GM04504 (cell line): ENCODE measurements at regions not wholly inside any gene's neighbourhood (a gene's known extent, or its start where the extent isn't known, plus 50 kb on each side); places are given as distances from the start of the nearest gene placed in this dataset.

Experiments
- DNase-seq: peaks from one replicate; pipeline ENCODE4 v3.0.0-alpha.2; 2012; ENCODE audit warnings: low read depth

DNA sequence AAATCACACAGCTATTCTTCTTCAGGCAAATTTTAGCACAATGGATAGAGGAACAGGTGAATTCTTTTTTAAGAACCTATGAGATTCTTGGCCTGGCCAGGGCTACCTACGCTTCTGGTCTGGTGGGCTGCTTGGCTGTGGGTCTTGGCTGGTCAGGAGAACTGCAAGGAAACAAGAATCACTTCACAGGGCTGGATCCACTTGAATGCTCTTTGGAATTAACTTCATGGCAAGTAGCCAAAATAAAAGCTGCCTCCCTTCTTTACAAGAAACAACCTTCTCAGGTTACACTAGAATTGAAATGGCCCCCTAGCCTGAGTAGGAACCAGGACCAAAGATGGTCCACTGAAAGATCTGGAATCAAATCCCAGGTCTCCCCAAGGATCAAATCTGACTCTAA is 519.1 kb downstream of the IQCM start:
- no peak for DNase-seq

GRCh38 chr4:149296084-149296483 is 519.6 kb downstream of the IQCM start:
- DNase-seq, result no peak

DNA sequence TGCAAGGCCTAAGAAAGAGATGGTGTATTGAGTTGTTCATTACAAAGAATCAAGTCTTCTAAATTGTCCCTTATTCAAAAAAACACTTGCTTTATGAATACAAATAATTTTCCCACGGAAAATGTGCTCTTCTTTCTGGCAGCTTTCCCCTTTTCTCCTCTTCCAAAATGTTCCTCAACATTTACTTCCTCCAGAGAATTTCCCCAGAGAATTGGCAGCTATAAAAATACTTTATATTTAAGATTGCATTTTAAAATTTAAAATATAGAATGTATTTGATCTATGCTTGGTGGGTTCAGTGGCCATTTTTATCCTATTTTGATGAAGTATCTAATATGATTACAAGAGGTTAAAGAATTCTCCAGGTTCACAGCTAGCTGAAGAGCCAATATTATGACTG is 521.0 kb downstream of the IQCM start:
- no peak for DNase-seq

DNA sequence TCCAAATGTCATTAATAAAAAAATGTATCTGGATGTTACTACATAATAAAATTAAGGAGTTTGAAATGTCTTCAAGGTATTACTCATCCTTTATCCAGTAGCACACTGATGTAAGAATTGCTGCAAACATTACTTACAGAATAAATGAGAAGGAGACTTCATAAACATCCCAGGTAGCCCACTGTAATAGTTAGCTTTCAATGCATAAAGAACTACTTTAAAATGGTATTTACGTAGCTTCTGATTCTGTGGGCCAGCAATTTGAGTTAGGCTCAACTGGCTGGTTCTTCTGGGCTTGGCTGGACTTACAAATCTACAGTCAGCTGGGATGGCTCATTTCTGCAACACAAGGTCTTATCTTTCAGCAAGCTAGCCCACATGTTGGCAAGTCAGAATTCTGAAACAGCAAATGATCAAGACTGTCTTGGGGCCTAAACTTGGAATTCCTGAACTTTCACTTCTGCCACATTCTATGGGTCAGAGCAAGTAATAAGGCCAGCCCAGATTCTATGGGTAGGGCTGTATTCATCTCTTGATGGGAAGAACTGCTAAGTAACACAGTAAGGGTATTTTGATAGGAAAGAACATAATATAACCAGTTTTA is 522.5 kb downstream of the IQCM start:
- DNase-seq, result no peak

- no peak for DNase-seq
Observed at GRCh38 chr4:149292425-149293007, 523.1 kb downstream of the IQCM start.

DNA sequence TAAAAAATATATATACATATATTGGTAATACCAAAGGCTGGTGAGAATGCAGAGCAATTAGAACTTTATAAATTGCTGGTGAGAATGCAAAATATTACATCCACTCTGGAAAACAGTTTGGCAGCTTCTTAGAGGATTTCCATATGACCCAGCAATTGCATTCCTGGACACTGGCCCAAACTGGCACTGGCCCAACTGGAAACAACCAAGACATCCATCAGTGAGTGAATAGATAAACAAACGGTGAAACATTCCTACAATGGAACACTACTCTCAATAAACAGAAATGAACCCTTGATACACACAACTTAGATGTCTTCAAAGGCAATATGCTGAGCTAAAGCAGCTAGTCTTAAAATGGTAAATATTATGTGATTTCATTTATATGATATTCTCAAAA is 524.2 kb downstream of the IQCM start:
- DNase-seq, result peak; percentile 44

DNA sequence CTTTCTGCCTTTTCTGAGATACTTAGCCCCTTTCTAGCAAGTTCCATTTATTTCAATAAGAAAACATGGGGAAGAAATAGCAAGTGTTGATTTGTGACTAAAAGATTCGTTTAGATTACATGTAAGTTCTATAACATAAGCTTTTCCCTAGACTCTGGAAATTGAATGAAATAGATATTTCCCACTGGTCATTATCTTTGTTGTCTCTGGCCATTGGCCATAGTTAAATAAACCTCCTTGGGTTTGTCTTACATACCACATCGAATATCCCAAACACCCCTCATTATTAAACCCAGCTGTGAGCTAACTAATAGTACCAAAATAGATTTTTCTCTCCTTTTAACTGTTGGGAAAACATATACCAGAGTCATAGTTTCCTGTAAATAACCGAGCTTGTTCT is 534.8 kb downstream of the IQCM start:
- DNase-seq, result no peak

DNA sequence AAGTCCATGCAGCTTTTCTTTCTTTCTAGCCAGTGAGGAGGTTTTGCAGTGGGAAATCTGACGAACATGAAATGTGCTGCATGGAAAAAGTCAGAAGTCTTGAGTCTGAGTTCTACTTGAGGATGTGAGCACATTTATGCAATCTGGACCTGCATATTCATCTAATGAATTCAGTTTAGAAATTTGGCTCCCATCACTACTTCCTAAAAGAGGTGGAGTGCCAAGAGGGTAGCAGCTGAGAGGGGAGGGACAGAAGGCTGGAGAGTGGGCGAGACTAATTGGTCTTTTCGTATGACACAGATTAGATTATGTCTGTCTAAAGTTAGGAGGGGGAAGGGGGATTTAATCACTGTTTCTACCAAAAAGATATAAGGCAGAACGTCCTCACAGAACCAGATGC is 535.9 kb downstream of the IQCM start:
- no peak for DNase-seq

DNA sequence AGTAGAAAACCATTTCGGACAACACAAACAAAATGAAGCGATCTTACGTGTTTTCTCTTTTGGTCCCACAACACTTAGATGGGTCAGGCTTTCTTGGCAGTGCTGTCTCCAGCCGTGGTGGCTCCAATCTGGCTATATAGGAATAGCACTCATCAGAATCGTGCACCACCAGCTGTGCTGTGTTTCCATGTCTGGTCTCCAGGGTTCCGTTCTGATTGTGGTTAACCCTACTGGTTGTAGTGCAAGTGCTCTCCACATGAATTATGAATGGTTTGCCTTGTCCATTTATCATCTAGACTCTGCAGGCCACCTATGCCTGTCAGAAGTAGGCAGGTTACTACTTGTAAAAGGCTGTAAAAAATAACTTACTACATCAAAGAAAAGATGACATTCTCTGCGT is 536.3 kb downstream of the IQCM start:
- no peak for DNase-seq

DNA sequence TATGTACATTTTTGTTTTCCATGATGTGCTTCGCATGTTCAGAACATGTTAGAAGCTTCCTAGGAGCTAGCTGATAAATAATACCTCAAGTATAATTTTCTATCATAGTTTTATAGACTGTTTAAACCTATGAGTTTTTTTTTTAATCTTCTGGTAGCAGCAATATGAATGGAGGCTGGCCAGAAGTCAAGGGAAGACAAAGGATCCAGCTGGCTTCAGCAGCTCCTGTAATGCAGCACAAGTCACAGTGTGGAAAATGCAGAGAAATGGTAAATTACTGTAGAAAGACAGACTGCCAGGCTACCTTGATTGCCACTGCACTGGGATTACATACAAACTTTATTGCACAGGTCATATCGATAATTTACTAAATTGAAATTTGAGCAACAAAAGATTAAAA is 537.9 kb downstream of the IQCM start:
- no peak for DNase-seq

DNA sequence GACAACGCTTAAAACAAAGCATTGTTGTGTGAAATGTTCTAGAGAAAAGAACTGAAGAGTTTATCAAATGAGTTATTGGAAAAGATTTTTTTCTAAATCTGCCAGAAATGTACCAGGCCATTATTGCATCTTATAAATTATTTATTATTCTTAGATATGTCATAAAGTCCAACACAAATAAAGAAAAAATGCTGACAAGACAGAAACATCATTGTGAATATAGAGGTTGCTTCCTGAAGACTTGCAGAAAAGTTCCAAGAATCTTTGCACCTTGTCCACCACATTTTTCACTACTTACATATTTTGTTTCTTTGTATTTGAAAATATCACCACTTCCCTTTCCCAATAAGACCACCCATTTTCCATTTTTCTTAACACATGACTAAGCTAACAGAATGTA is 545.8 kb downstream of the IQCM start:
- DNase-seq, result no peak

- DNase-seq, result no peak
Observed at GRCh38 chr4:149266301-149266700, 549.3 kb downstream of the IQCM start.

- no peak for DNase-seq
Observed at GRCh38 chr4:149265645-149266044, 550.0 kb downstream of the IQCM start.

DNA sequence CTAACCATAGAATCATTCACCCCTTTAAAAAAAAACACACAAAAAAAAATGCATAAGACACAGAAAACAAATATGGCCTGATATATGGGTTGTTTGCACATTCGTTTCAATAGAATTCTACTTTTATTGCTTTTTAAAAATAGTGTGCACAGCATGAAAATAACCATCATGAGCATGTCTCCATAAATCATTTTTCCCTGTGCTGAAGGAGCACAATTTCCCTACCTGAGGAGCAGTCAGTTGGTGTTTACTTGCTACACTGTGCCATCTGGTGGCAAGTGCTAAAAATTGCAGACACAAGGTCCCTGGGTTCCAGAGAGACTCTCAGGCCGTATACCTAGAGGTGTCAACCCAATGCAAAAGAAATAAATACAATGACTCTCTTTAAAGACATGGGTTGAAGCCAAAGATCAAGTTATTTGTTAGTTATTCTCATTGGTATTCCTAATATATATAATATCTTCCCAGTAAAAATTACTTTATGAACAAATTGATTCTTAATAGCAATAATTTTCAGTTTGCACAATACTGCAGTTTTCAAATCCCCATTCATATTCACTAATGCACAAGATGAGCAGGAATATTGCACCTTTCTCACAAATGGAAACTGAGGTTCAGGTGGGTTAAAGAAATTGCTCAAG is 551.4 kb downstream of the IQCM start:
- peak; percentile 71 for DNase-seq

- DNase-seq, result no peak
Observed at GRCh38 chr4:149248191-149248764, 567.4 kb downstream of the IQCM start.

GRCh38 chr4:149247164-149247563 is 568.5 kb downstream of the IQCM start:
- no peak for DNase-seq

GRCh38 chr4:149245333-149245732 is 570.3 kb downstream of the IQCM start:
- DNase-seq, result no peak

GRCh38 chr4:149238097-149238496 is 577.5 kb downstream of the IQCM start:
- DNase-seq, result no peak

GRCh38 chr4:149234798-149235197 is 580.8 kb downstream of the IQCM start:
- no peak for DNase-seq

- no peak for DNase-seq
Observed at GRCh38 chr4:149223659-149224058, 592.0 kb downstream of the IQCM start.

- no peak for DNase-seq
Observed at GRCh38 chr4:149218672-149219071, 597.0 kb downstream of the IQCM start.

- DNase-seq, result no peak
Observed at GRCh38 chr4:149214301-149214700, 601.3 kb downstream of the IQCM start.

- DNase-seq, result no peak
Observed at GRCh38 chr4:149211876-149212275, 603.8 kb downstream of the IQCM start.
